HCEC 1CT (cell line): ENCODE measurements at regions not wholly inside any gene's neighbourhood (a gene's known extent, or its start where the extent isn't known, plus 50 kb on each side); places are given as distances from the start of the nearest gene placed in this dataset.

ENCODE experiments used
- DNase-seq: peaks from one replicate; pipeline ENCODE4 v3.0.0-alpha.2; 2017

GRCh38 chr3:25266677-25267076 lies 161.4 kb upstream of the RARB start:
- no peak for DNase-seq

GRCh38 chr3:25272090-25272489 lies 156.0 kb upstream of the RARB start:
- DNase-seq = no peak

- no peak for DNase-seq
Observed at GRCh38 chr3:25273582-25274171, 154.4 kb upstream of the RARB start.

- DNase-seq = no peak
Observed at GRCh38 chr3:25277503-25277902, 150.6 kb upstream of the RARB start.

- no peak for DNase-seq
Observed at GRCh38 chr3:25281041-25281731, 146.9 kb upstream of the RARB start.

GRCh38 chr3:25281732-25282126 lies 146.3 kb upstream of the RARB start:
- DNase-seq = no peak

GRCh38 chr3:25283613-25284012 lies 144.4 kb upstream of the RARB start:
- DNase-seq = no peak

- DNase-seq = no peak
Observed at GRCh38 chr3:25284249-25284648, 143.8 kb upstream of the RARB start.

GRCh38 chr3:25287291-25287884 lies 140.7 kb upstream of the RARB start:
- no peak for DNase-seq

- no peak for DNase-seq
Observed at GRCh38 chr3:25288413-25288812, 139.7 kb upstream of the RARB start.

- DNase-seq = no peak
Observed at GRCh38 chr3:25289156-25289555, 138.9 kb upstream of the RARB start.

- DNase-seq = no peak
Observed at GRCh38 chr3:25289663-25290062, 138.4 kb upstream of the RARB start.

GRCh38 chr3:25291481-25291905 lies 136.6 kb upstream of the RARB start:
- no peak for DNase-seq

- DNase-seq = no peak
Observed at GRCh38 chr3:25292036-25292435, 136.0 kb upstream of the RARB start.

- DNase-seq = no peak
Observed at GRCh38 chr3:25292595-25292994, 135.5 kb upstream of the RARB start.

GRCh38 chr3:25293736-25294135 lies 134.3 kb upstream of the RARB start:
- DNase-seq = no peak

GRCh38 chr3:25294169-25294805 lies 133.8 kb upstream of the RARB start:
- no peak for DNase-seq

- no peak for DNase-seq
Observed at GRCh38 chr3:25297667-25298585, 130.1 kb upstream of the RARB start.

- DNase-seq = no peak
Observed at GRCh38 chr3:25300141-25300540, 127.9 kb upstream of the RARB start.

GRCh38 chr3:25304916-25305315 lies 123.1 kb upstream of the RARB start:
- DNase-seq = no peak

GRCh38 chr3:25306066-25306465 lies 122.0 kb upstream of the RARB start:
- DNase-seq = no peak

GRCh38 chr3:25306705-25307104 lies 121.4 kb upstream of the RARB start:
- DNase-seq = no peak

GRCh38 chr3:25313286-25313685 lies 114.8 kb upstream of the RARB start:
- DNase-seq = no peak
